ENCODE measurements at regions not wholly inside any gene's neighbourhood (a gene's known extent, or its start where the extent isn't known, plus 50 kb on each side); places are given as distances from the start of the nearest gene placed in this dataset.
"Not testable (repeated sequence)": the region's sequence is repeated elsewhere in the genome, so short reads cannot be mapped to it uniquely, and the experiment has no call there.

DNA sequence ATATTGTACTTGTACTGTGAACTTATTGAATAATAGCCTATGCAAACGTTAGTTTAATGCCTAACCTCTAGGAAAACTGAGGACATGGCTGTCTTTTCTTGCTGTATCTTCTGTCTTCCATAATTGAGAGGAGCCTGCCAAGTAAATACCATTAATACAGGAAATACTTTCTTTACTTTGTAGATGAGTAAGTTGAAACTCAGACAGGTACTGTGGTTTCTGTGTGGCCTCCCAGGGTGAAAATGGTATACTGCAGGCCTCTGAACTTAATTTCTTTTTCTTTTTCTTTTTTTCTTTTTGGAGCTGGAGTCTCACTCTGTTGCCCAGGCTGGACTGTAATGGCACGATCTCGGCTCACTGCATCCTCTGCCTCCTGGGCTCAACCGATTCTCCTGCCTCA lies 208.8 kb upstream of the ADGRL4 start:
- DNase-seq (no peak), ATAC-seq (no peak)
- intact Hi-C loops (cut with DNase I): no loop called here

DNA sequence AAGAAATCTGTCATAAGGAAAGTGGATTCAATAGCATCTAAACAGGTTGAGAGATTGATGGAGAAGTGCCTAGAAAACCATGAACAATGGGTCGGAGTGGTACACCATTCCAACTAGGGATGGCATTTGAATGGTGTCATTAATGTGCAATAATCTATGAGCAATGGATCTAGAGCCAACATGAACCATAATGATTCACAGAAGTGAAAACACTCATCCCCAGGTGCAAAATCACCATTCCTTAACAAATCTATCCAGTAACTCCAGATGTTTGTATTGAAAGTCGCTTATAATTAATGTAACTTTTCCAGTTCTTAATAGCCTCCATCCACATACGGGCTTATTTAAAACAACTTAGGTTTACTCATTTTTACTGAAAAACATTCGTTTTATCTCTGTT lies 201.3 kb upstream of the ADGRL4 start:
- intact Hi-C loops (cut with DNase I): no loop called here

DNA sequence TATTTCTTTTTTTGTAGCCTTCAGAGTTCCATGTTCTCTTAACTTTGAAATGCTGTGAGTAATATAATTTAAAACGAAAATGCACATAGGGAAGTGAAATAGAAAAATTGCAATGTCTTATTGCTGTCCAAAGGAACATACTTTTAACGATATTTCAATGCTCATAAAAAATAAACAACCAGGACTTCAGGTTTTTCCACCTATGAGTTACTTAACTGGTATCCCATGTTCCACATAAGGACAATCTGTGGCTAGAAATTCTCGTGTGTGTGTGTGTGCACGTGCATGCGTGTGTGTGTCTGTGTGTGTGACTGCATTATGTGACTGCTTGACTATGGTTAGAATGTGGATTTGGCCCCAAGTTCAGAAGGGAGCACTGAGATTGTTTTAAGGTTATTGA lies 200.8 kb upstream of the ADGRL4 start:
- DNase-seq: no peak
- intact Hi-C loops (cut with DNase I): no loop called here

More for the DNA sequence above, 201.3 kb upstream of the ADGRL4 start:
- no peak for DNase-seq
- no peak for ATAC-seq

DNA sequence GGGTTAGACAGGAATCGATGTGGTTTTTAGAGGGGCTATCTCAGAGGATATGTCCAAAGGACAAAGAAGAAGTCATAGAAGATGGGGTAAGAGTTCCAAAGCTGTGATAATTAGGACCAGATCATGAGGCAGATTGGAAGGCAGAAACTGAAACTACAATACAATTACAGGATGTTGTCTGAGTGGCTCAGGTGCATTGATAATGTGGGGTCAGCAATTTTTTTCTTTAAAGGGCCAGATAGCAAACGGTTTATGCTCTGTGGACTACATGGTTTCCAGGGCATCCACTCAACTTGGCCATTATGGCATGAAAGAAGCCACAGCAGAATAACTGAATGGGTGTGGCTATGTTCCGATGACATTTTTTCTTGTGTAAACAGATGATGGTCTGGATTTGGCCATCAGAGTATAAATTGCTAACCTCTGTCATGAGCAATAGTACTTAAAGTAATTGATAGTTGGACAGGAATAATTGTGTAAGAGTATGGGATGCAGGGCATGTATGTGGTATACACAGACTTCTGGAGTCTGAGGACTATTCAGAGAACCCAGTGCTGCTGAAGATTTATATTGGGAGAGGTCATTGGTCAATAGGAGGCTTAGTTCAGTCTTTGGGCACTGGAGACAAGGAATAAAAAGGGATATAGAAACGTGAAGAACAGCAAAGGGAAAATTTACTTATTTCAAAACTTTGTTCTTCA lies 198.4 kb upstream of the ADGRL4 start:
- intact Hi-C loops (cut with DNase I): no loop called here
- ATAC-seq (no peak), DNase-seq (no peak)

More for the DNA sequence above, 200.8 kb upstream of the ADGRL4 start:
- no peak for ATAC-seq

DNA sequence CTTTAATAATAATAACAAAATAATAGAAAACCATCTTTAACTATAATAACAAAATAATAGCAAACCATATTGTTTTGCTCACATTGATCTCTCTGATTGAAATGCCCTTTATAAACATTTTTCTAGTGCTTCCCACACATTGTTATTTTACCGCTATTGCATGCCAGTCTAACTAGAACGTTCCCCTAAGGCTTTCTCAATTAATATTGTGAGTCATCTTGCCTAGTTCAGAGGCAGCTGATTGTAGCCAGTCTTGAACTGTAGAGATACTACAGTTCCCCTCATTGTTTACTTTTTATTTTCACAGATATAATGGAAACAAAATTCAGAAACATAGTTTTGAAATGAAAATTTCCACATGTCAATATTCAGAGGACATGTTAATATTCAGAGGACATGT lies 192.3 kb upstream of the ADGRL4 start:
- no peak for ATAC-seq
- intact Hi-C loops (cut with DNase I): loop anchor here in 1 of 2 donors (5.0 kb wide), 1 partner anchor 362 kb away; no protein-coding TSS in a partner anchor
- DNase-seq: no peak

DNA sequence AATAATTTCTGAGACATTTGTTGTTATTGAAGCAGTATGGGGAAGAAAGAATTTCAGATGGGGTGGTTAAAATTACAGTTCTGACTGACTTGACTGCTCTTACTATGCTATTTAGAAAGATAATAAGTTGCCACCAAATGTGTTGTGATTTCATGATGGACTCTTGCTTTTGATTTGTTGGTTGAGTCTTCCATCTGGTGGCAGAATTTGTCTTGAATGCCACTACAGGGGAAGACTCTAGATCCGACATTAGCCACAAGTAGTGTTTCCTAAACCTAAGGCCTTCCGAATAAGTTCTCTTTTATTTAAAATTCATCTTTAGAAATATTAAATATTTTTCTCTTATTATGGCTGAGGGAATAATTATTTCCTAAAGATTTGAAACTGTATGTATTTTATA lies 190.9 kb upstream of the ADGRL4 start:
- ATAC-seq: no peak
- intact Hi-C loops (cut with DNase I): loop anchor here (2.0 to 5.0 kb wide), 2 partner anchors 357 to 360 kb away; no protein-coding TSS in a partner anchor
- no peak for DNase-seq

DNA sequence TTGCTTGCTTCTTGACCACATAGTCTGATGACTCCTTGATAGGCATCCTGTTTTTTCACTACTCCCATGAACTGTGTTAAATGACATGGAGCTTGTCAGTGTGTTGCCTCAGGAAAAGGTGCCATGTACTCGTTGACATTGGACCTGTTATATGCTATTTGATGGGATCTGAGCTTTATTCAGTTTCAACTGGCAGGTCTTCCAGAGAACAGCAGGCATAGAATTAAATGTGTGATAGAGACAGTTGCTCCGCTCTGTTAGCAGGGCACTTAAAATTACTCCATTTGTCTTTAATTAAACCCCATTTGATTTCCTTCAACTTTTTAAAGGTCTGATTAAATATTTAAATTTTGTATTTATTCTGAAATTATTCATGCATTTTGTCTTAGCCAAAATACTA lies 189.7 kb upstream of the ADGRL4 start:
- intact Hi-C loops (cut with DNase I): loop anchor here (2.0 to 5.0 kb wide), 2 partner anchors 355 to 359 kb away; no protein-coding TSS in a partner anchor
- DNase-seq: no peak
- ATAC-seq: no peak

DNA sequence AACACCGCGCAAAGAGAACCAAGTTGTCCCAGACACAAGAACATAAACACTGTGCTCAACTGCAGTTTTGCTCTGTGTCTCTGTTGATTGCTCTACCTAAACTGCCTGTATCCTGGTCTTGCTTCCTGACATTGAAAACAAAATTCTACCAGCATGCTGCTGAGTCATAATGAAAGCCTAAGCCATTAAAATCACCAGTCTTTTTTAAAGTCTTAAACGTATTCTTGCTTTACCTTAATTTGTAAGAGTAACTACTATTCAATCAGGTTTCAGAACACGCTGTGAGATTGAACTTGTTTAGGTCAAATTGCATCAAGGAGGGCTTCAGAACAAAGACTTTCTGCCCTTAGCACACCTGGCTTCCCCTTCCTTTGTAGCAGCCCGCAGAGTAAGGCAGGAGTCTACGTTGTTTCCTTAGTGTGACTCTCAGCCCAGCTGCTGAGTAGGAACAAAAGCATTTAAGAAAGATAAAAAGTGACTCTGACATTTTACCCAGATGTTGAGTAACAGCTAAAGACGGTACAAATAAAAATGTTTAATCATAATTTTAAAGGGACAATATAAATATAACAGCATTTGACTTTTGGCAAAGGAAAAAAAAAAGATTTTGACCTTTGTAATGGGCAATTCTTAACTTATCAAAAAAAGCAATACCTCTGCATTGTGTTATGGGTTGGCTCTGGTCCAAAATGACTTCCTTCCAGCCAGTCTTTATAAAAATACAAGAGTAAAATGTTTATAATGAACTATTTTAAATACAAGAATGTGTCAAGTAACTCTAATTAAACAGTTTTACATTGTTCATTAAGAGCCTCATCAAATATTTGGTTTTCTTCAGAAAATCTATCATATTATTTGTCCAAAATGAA lies 186.9 kb upstream of the ADGRL4 start:
- intact Hi-C loops (cut with DNase I): no loop called here
- ATAC-seq (peak; percentile 12 to 25), DNase-seq (no peak)

DNA sequence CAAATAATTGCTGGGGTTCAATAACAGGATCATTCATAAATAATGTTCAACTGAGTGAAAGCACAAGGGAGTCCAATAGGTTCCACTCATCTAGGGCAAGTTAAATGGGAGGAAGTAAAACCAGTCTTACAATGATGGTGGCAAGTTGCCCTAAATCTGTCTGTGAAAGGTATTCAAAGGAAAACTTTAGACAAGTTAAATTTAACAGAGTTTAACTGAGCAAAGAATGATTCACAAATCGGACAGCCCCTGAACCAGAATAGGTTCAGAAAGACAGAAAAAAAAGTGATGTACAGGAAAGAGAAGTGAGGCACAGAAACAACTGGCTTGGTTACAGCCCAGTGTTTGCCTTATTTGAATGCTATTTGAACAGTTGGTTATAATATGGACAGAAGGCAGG lies 183.5 kb upstream of the ADGRL4 start:
- intact Hi-C loops (cut with DNase I): no loop called here

DNA sequence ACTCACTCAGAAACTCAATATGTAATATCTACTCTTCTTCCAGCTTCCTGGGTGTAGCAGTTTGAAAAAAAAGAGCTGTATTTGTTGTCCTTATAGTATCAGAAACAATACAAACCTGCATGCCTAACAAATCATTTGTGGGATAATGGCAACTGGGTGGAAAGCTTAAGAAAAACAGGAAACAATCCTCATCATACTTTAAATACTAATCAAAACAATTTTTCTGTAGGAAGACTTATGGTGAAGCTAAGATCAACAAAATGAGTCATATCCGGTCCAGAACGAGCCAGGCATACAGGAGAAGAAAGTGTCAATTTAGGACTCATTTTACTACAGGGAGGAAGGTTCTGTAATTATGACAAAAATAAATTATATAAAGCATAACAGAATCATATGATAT lies 181.8 kb upstream of the ADGRL4 start:
- intact Hi-C loops (cut with DNase I): no loop called here
- DNase-seq (no peak), ATAC-seq (no peak)

More for the DNA sequence above, 183.5 kb upstream of the ADGRL4 start:
- ATAC-seq (no peak), DNase-seq (no peak)

DNA sequence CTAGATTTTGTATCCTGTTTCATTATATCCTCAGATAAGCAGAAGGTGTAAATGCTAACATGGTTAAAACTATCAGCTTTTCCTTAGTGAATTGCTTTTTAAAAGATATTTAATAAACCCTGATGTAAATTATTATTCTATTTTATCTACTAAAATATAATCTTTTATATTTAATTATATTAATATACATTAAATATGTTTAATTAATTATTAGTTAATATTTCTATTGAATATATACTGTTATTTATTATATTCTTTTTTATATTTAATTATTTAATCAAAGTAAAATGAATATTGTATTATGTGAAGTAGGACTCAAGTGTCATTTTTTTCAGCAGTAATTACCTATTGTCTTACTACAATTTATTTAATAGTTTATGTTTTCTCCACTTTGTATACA lies 179.7 kb upstream of the ADGRL4 start:
- intact Hi-C loops (cut with DNase I): no loop called here
- ATAC-seq (no peak), DNase-seq (no peak)

DNA sequence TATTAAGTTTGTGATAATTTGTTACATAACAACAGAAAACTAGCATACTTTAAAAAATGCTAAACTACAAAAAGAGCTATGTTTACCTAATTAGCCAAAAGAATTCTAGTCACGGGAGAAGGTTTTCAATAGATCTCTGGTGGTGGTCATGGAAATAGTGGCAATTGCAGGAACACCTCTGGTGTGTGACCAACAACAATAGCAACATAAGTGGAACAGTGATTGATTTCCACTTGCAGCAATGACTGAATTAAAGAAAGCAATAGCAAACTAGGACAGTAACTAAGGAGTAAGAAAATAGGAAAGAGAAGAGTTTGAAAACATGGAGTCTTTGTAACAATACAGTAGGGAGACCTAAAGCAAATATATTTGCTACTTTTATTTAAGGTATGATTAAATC lies 171.3 kb upstream of the ADGRL4 start:
- no peak for ATAC-seq
- intact Hi-C loops (cut with DNase I): no loop called here
- no peak for DNase-seq

DNA sequence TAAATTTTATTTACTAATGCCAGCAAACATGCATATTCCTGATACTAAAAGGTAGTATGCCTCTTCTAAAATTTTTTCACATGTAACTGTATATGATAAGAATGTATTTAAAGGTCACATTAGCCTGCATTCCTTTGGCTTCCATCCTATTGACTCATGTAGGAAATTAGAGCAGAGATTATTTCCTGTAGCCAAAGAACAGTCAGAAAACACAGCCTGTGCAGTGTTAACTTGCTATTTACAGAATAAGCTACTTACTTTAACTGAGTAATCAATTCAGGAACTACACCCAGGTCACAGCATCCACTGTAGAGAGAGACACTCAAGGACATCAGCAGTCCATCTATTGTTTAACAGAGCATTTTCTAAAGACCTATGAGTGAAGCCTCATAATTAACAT lies 154.5 kb upstream of the ADGRL4 start:
- DNase-seq (no peak), ATAC-seq (no peak)
- intact Hi-C loops (cut with DNase I): no loop called here

DNA sequence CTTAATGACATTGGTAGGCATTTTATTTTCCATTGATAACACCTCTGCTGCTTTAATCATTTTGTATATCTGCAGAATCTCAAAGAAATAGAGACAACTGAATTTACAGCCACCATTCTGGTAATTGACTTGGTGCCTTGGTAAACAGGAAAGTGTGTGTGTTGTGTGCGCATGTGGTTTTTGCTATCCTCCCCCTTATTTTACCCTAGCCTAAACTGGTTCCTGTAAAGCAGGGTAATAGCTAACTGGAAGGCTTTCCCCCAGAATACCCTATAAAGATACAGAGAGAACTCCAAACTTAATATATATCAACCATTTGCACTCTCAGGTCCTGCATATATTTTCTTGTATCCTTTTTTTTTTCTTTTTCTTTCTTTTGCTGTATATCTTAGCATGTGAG lies 149.5 kb upstream of the ADGRL4 start:
- ATAC-seq (no peak), DNase-seq (no peak)
- intact Hi-C loops (cut with DNase I): no loop called here

DNA sequence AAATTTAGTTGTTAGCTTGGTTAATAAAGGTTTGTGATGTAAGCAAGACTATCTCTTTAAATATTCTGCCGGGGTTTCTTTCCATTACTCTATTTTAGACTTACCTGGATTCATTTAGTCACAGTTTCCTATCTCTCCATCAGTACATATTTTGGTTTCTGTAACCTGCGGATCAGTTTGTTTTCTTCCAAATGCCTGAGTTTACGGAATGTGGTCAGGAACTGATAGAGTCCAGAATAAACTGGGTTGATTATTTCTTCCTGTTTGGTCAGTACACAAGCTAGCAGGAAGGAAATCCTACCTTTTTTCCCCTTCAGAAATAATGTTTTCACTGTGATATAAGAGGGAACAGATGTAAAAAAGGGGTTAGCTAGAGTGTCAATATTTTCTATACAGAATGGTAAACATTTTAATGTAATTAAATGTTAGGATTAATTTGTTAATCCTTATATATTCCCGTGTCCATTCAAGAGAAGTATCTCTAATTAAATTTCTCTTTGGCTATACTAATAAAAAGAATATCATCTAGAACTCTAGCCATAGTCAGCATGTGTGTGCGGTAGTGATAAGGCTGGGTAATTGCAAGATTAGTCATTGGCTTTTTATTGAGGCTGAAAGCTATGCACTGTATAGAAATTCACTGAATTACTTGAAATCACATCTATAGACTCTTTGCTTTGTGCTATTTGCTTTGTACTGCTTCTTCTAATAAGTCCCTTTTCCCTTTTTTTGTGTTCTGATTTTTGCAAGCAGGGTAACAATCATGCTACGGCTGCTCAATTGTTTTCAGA lies 144.7 kb upstream of the ADGRL4 start:
- ATAC-seq (no peak), DNase-seq (no peak)
- intact Hi-C loops (cut with DNase I): no loop called here

DNA sequence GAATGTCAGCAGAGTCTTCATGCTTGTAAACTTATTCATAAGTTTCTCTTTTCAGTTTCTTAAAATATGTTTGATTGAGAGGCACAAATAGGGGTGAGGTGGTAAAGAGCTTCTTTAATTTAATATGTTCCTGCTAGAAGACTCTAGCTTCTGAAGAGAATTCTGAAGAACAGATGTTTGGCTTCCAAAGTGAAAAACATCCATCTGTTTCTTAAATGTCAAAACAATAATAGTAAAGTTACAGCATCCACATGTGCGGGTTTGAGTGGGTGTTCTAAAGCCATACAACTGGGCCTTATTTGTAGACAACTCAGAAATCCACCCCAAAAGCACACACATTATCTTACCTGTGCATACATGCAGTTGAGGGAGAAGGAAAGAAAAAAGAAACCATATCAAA lies 144.0 kb upstream of the ADGRL4 start:
- DNase-seq (no peak), ATAC-seq (no peak)
- intact Hi-C loops (cut with DNase I): no loop called here

DNA sequence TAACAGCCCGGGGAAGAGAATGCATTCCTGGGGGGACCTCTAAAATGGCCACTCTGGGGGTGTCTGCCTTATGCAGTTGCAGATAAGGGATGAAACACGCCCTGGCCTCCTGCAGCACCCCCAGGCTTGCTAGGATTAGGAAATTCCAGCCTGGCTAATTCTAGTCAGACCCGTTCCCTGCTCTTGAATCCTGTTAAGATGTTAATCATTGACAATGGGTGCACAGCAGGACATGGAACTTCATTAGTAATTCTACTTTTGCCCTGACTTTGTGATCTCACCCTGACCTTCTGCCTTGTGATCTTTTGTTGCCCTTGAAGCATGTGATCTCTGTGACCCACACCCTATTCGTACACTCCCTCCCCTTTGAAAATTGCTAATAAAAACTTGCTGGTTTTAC lies 131.7 kb upstream of the ADGRL4 start:
- ATAC-seq; intact Hi-C loops (cut with DNase I): not testable (repeated sequence)

DNA sequence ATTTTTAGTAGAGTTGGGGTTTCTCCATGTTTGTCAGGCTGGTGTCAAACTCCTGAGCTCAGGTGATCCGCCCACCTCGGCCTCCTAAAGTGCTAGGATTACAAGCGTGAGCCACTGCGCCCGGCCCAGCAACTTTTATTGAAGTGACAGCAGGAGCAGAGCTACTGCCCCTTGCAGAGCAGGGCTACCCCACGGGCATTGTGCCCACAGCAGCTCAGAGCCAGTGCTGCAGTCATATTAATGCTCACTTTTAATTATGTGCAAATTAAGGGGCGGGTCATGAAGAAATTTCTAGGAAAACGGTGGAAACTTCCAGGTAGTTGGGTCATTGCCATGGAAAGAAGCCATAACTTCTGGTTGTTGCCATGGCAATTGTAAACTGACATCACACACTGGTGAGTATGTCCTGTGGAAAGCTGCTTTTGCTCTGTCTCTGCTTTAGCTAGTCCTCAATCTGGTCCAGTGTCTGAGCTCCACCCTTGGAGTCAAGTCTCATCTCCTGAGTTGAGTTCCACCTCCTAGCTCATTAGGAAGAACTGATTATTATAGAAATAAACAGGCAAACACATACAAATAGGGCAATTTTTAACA lies 127.3 kb upstream of the ADGRL4 start:
- intact Hi-C loops (cut with DNase I): no loop called here
- no peak for DNase-seq
- ATAC-seq: no peak

More for the DNA sequence above, 131.7 kb upstream of the ADGRL4 start:
- not testable (repeated sequence) for DNase-seq

DNA sequence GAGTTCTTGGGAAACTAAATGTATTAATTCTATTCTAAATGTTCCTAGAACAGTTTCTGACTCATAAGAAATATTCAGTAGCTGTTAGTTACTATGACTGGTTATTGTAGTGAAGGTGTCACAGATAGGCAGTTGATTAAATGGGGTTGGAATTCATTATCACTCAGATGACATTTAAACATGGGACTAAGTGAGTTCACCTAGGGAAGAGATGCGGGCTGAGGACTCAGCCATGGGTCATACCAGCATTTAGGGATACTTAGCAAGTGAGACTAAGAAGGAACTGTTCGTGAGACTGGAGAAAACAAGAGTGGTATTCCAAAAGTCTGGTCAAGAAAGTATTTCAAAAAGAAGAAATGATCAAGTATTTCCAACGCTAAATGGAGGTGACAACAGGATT lies 125.1 kb upstream of the ADGRL4 start:
- intact Hi-C loops (cut with DNase I): no loop called here
- DNase-seq (no peak), ATAC-seq (no peak)

All from left cardiac atrium (tissue), 4 donors.